Neural cell (in vitro differentiated cells): ENCODE measurements at regions not wholly inside any gene's neighbourhood (a gene's known extent, or its start where the extent isn't known, plus 50 kb on each side); places are given as distances from the start of the nearest gene placed in this dataset.

Experiments used
- H2AFZ ChIP-seq: fragments of 200-600, 300-800 bp; sonication (generic), shearing (Covaris generic); 2 replicates; pipeline ENCODE4 v1.6.0; 2014; ENCODE audit warnings: low read depth, mild to moderate bottlenecking, antibody characterized with exemption, low read length, moderate library complexity
- H3F3A ChIP-seq: fragments of 200-600 bp; shearing (Covaris generic); 2 replicates; pipeline ENCODE4 v1.6.1; 2016; ENCODE audit warnings: mild to moderate bottlenecking, moderate library complexity, mixed read lengths, antibody characterized with exemption, low read length; ENCODE audit not compliant: insufficient read depth, poor library complexity, severe bottlenecking
- H3K27ac ChIP-seq: fragments of 200-600, 300-800 bp; sonication (generic), shearing (Covaris generic); 2 replicates; pipeline ENCODE4 v1.5.1; 2014; ENCODE audit warnings: mild to moderate bottlenecking, low read length, moderate library complexity
- H3K27me3 ChIP-seq: fragments of 300-800, 200-600 bp; sonication (generic), shearing (Covaris generic); 2 replicates; pipeline ENCODE4 v1.6.0; 2014; ENCODE audit warnings: mild to moderate bottlenecking, low read depth, low read length, moderate library complexity; ENCODE audit not compliant: insufficient read depth
- H3K36me3 ChIP-seq: fragments of 300-800, 200-600 bp; sonication (generic), shearing (Covaris generic); 2 replicates; pipeline ENCODE4 v1.5.1; 2014; ENCODE audit warnings: mild to moderate bottlenecking, antibody characterized with exemption, low read length, moderate library complexity; ENCODE audit not compliant: insufficient read depth
- H3K4me2 ChIP-seq: fragments of 300-800, 200-600 bp; sonication (generic), shearing (Covaris generic); 2 replicates; pipeline ENCODE4 v1.6.0; 2014; ENCODE audit warnings: mild to moderate bottlenecking, low read length
- H3K4me3 ChIP-seq: fragments of 300-800, 200-600 bp; sonication (generic), shearing (Covaris generic); 2 replicates; pipeline ENCODE4 v1.5.1; 2014; ENCODE audit warnings: mild to moderate bottlenecking, low read length, moderate library complexity
- H3K79me2 ChIP-seq: fragments of 200-600 bp; shearing (Covaris generic); replicated peaks from 2 replicates; pipeline ENCODE4 v1.6.0; 2014; ENCODE audit warnings: mild to moderate bottlenecking, low read length, moderate library complexity; ENCODE audit not compliant: insufficient read depth
- H3K9ac ChIP-seq: fragments of 300-800, 200-600 bp; sonication (generic), shearing (Covaris generic); 2 replicates; pipeline ENCODE4 v1.6.1; 2016; ENCODE audit warnings: mild to moderate bottlenecking, low read length, mixed read lengths
- H3K9me2 ChIP-seq: fragments of 200-600 bp; shearing (Covaris generic); 2 replicates; pipeline ENCODE4 v1.6.1; 2016; ENCODE audit warnings: mild to moderate bottlenecking, low read length, mixed read lengths; ENCODE audit not compliant: insufficient read depth
- H3K9me3 ChIP-seq: fragments of 200-600, 300-800 bp; sonication (generic), shearing (Covaris generic); 2 replicates; pipeline ENCODE4 v1.6.1; 2016; ENCODE audit warnings: mild to moderate bottlenecking, mixed run types, low read length, moderate library complexity, mixed read lengths
- H4K20me1 ChIP-seq: fragments of 200-600 bp; shearing (Covaris generic); 2 replicates; pipeline ENCODE4 v1.6.1; 2016; ENCODE audit warnings: mild to moderate bottlenecking, mixed run types; ENCODE audit not compliant: insufficient read depth
- EP300 ChIP-seq: fragments of 450-650 bp; conservative IDR thresholded peaks from 2 replicates; pipeline ENCODE4 v1.6.1; 2014; ENCODE audit warnings: antibody characterized with exemption, mild to moderate bottlenecking, moderate library complexity; ENCODE audit not compliant: poor library complexity, severe bottlenecking
- EZH2 ChIP-seq: fragments of 200-600, 300-800 bp; shearing (Covaris generic), sonication (generic); IDR thresholded peaks from 2 replicates; pipeline ENCODE4 v1.6.1; 2014; ENCODE audit warnings: antibody characterized with exemption, low read length, borderline replicate concordance, mild to moderate bottlenecking; ENCODE audit not compliant: insufficient read depth, poor library complexity, severe bottlenecking
- MXI1 ChIP-seq: fragments of 450-650 bp; conservative IDR thresholded peaks from 2 replicates; pipeline ENCODE4 v1.6.1; 2014; ENCODE audit warnings: antibody characterized with exemption, mild to moderate bottlenecking; ENCODE audit not compliant: poor library complexity, severe bottlenecking
- POLR2AphosphoS5 ChIP-seq: IDR thresholded peaks from 2 replicates; pipeline ENCODE4 v1.6.1; 2012
- RAD21 ChIP-seq: fragments of 450-650 bp; conservative IDR thresholded peaks from 2 replicates; pipeline ENCODE4 v1.6.1; 2014; ENCODE audit warnings: antibody characterized with exemption, mild to moderate bottlenecking, moderate library complexity
- SMC3 ChIP-seq: fragments of 450-650 bp; conservative IDR thresholded peaks from 2 replicates; pipeline ENCODE4 v1.6.1; 2014; ENCODE audit warnings: antibody characterized with exemption, mild to moderate bottlenecking, moderate library complexity; ENCODE audit not compliant: poor library complexity
- TAF1 ChIP-seq: IDR thresholded peaks from 2 replicates; pipeline ENCODE4 v1.6.1; 2012; ENCODE audit warnings: low read depth
- TF ChIP-seq, protein P1 (sequence below): fragments of 450-650 bp; IDR thresholded peaks from 2 replicates; pipeline ENCODE4 v1.5.1; 2014; ENCODE audit warnings: antibody characterized with exemption, mild to moderate bottlenecking, moderate library complexity; ENCODE audit not compliant: poor library complexity, severe bottlenecking
- TF ChIP-seq, protein P2 (sequence below): IDR thresholded peaks from 2 replicates; pipeline ENCODE4 v1.6.1; 2012; ENCODE audit warnings: borderline replicate concordance

DNA sequence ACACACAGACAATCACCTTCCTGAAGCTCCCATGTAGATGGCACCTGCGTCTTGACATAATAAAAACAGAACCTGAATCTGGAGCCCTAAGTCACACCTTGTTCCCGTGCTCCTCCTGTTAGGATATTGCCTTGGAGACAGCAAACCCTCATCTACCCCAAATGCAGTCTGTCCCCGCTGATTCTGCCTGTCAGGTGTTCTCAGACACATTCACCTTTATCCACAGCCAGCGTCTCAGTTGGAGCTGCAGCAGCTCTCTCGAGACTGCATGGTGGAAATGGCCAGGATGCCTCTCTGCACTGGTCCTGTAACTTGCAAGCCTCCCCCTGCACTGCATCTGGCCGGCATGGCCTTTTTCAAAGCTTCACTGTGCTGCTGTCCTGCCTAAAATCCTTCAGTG is 218.0 kb upstream of the ZNF32 start:
- H4K20me1 ChIP-seq = no peaks in the 10 kb centered on the region
- H3K36me3 ChIP-seq = no peaks in the 10 kb centered on the region
- H3K4me2 ChIP-seq = no peak overlapping the region
- no peaks in the 10 kb centered on the region for H3K9me3 ChIP-seq
- no peaks in the 10 kb centered on the region for H3F3A ChIP-seq
- no peak overlapping the region for H3K9ac ChIP-seq
- TF ChIP-seq, protein P1, sequence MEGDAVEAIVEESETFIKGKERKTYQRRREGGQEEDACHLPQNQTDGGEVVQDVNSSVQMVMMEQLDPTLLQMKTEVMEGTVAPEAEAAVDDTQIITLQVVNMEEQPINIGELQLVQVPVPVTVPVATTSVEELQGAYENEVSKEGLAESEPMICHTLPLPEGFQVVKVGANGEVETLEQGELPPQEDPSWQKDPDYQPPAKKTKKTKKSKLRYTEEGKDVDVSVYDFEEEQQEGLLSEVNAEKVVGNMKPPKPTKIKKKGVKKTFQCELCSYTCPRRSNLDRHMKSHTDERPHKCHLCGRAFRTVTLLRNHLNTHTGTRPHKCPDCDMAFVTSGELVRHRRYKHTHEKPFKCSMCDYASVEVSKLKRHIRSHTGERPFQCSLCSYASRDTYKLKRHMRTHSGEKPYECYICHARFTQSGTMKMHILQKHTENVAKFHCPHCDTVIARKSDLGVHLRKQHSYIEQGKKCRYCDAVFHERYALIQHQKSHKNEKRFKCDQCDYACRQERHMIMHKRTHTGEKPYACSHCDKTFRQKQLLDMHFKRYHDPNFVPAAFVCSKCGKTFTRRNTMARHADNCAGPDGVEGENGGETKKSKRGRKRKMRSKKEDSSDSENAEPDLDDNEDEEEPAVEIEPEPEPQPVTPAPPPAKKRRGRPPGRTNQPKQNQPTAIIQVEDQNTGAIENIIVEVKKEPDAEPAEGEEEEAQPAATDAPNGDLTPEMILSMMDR = no peak
- TF ChIP-seq RAD21 (no peak), EP300 (no peak), SMC3 (no peak), EZH2 (no peak), POLR2AphosphoS5 (no peak), TAF1 (no peak), MXI1 (no peak)
- TF ChIP-seq, protein P2, sequence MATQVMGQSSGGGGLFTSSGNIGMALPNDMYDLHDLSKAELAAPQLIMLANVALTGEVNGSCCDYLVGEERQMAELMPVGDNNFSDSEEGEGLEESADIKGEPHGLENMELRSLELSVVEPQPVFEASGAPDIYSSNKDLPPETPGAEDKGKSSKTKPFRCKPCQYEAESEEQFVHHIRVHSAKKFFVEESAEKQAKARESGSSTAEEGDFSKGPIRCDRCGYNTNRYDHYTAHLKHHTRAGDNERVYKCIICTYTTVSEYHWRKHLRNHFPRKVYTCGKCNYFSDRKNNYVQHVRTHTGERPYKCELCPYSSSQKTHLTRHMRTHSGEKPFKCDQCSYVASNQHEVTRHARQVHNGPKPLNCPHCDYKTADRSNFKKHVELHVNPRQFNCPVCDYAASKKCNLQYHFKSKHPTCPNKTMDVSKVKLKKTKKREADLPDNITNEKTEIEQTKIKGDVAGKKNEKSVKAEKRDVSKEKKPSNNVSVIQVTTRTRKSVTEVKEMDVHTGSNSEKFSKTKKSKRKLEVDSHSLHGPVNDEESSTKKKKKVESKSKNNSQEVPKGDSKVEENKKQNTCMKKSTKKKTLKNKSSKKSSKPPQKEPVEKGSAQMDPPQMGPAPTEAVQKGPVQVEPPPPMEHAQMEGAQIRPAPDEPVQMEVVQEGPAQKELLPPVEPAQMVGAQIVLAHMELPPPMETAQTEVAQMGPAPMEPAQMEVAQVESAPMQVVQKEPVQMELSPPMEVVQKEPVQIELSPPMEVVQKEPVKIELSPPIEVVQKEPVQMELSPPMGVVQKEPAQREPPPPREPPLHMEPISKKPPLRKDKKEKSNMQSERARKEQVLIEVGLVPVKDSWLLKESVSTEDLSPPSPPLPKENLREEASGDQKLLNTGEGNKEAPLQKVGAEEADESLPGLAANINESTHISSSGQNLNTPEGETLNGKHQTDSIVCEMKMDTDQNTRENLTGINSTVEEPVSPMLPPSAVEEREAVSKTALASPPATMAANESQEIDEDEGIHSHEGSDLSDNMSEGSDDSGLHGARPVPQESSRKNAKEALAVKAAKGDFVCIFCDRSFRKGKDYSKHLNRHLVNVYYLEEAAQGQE = no peak
- H3K79me2 ChIP-seq = no peaks in the 10 kb centered on the region
- H3K4me3 ChIP-seq = no peak overlapping the region
- H3K27ac ChIP-seq = no peak overlapping the region
- H2AFZ ChIP-seq = no peak overlapping the region
- no peaks in the 10 kb centered on the region for H3K9me2 ChIP-seq
- no peaks in the 10 kb centered on the region for H3K27me3 ChIP-seq

DNA sequence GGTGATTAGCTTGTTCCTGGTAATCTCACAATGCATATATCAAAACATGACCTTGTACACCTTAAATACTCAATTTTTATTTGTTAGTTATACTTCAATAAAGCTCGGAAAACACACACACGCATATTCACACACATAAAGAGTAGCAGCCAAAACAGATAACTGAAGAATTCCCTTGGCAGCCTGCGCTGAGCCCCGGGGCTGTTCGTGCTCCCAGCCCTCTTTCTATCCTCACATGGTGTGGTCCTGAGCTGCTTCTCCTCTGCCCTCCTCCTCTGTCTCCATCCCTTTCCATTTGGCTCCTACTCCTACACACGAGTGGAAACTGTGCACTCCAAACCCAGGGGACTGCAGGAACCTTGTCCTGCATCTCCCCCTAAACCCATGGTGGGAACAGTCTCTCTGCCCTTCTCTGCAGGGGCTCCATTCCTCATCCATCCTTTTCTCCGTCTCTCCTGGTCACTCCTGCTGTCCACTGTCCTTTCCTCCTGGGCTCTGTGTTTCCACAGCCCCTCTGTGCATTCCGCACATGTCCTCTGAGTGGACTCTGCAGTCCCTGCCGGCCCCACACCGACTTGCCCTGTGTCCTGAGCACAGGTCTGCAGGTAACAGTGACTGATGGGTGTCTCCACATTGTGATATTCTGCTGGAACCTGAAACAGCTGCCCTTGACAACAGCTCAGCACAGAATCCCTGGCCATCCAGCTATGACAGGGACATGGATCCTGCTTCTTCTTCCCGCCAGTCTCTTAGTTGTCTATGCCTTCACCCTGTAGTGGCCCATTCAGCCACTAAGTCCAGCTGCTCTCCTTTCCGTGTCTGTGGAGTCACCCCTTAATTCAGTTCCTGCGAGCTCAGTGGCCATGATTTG is 216.8 kb upstream of the ZNF32 start:
- no peaks in the 10 kb centered on the region for H3K9me3 ChIP-seq
- TF ChIP-seq, protein P2 = no peak
- TF ChIP-seq POLR2AphosphoS5 (no peak), SMC3 (no peak), EZH2 (no peak), TAF1 (no peak), MXI1 (no peak), RAD21 (no peak), EP300 (no peak)
- TF ChIP-seq, protein P1 = no peak
- H3F3A ChIP-seq = no peaks in the 10 kb centered on the region
- no peaks in the 10 kb centered on the region for H4K20me1 ChIP-seq
- no peaks in the 10 kb centered on the region for H3K79me2 ChIP-seq
- no peak overlapping the region for H3K4me2 ChIP-seq
- H2AFZ ChIP-seq = no peak overlapping the region
- H3K27ac ChIP-seq = no peak overlapping the region
- H3K4me3 ChIP-seq = no peak overlapping the region
- no peak overlapping the region for H3K9ac ChIP-seq
- H3K9me2 ChIP-seq = no peaks in the 10 kb centered on the region
- H3K36me3 ChIP-seq = no peaks in the 10 kb centered on the region
- H3K27me3 ChIP-seq = no peaks in the 10 kb centered on the region
